Breast epithelium (tissue), 4 donors: ENCODE measurements at regions not wholly inside any gene's neighbourhood (a gene's known extent, or its start where the extent isn't known, plus 50 kb on each side); places are given as distances from the start of the nearest gene placed in this dataset.
"Not testable (repeated sequence)": the region's sequence is repeated elsewhere in the genome, so short reads cannot be mapped to it uniquely, and the experiment has no call there.

Experiments
- DNase-seq, 2 donors: peaks; one replicate each; pipeline ENCODE4 v3.0.0-alpha.2; 2019; ENCODE audit warnings: low spot score in 2 of 2
- H3K27ac ChIP-seq, 2 donors: fragments of 200-600 bp; sonication (generic) in 1 of 2; one replicate each; pipeline ENCODE4 v1.5.1; 2016 to 2019; ENCODE audit warnings: mild to moderate bottlenecking in 1 of 2
- H3K27me3 ChIP-seq, 2 donors: fragments of 200-600 bp; sonication (generic) in 1 of 2; one replicate each; pipeline versions ENCODE4 v1.5.1 to v1.6.0; 2017 to 2019; ENCODE audit warnings: control low read depth in 1 of 2, mild to moderate bottlenecking in 1 of 2
- H3K36me3 ChIP-seq: fragments of 200-600 bp; one replicate; pipeline ENCODE4 v1.5.1; 2019
- H3K4me1 ChIP-seq, 2 donors: fragments of 200-600 bp; sonication (generic); one replicate each; pipeline ENCODE4 v1.5.1; 2016 to 2019; ENCODE audit warnings: control low read depth in 1 of 2
- H3K4me3 ChIP-seq, 3 donors: fragments of 200-600 bp; sonication (generic); 1 replicate in 2 of 3; 2 replicates in 1 of 3; pipeline ENCODE4 v1.5.1; 2016 to 2019; ENCODE audit warnings: mild to moderate bottlenecking in 3 of 3, moderate library complexity in 2 of 3
- H3K9me3 ChIP-seq, 2 donors: fragments of 200-600 bp; sonication (generic) in 1 of 2; one replicate each; pipeline ENCODE4 v1.5.1; 2016 to 2019; ENCODE audit warnings: control low read depth in 1 of 2
- CTCF ChIP-seq, 3 donors: fragments of 450-650 bp; IDR thresholded peaks; one replicate each; pipeline ENCODE4 v1.5.1; 2016 to 2017; ENCODE audit warnings: antibody characterized with exemption in 3 of 3, mild to moderate bottlenecking in 3 of 3, moderate library complexity in 3 of 3
- POLR2A ChIP-seq: fragments of 450-650 bp; IDR thresholded peaks from one replicate; pipeline ENCODE4 v1.6.1; 2016; ENCODE audit warnings: antibody characterized with exemption, mild to moderate bottlenecking, moderate library complexity
- POLR2AphosphoS5 ChIP-seq, 3 donors: sonication (generic); formaldehyde crosslinking; IDR thresholded peaks; one replicate each; pipeline ENCODE4 v1.6.1; 2017; ENCODE audit warnings: antibody characterized with exemption in 3 of 3
- intact Hi-C: fragments of 100-400 bp; cut with DNase I; formaldehyde crosslinking; loops from one replicate; pipeline ENCODE4 v1.15.1; 2023; ENCODE audit warnings: low total_unique reads

- Histone ChIP-seq H3K4me1 (no peaks in the 10 kb centered on the region), H3K9me3 (no peaks in the 10 kb centered on the region), H3K27me3 (no peaks in the 10 kb centered on the region), H3K27ac (no peak overlapping the region), H3K4me3 (no peak overlapping the region), H3K36me3 (no peaks in the 10 kb centered on the region)
- intact Hi-C loops: no loop called here
- DNase-seq: no peak
- TF ChIP-seq POLR2A (no peak), POLR2AphosphoS5 (IDR thresholded peaks at IDR 0.05) (no peak), CTCF (IDR thresholded peaks at IDR 0.05) (no peak)
Measured at GRCh38 chr13:94849254-94849653, 136.9 kb upstream of the SOX21 start.

GRCh38 chr13:94842901-94843300 lies 130.6 kb upstream of the SOX21 start:
- H3K27ac ChIP-seq: no peak overlapping the region
- no peaks in the 10 kb centered on the region for H3K27me3 ChIP-seq
- no peaks in the 10 kb centered on the region for H3K4me1 ChIP-seq
- DNase-seq: no peak
- H3K9me3 ChIP-seq: no peaks in the 10 kb centered on the region
- intact Hi-C loops: no loop called here
- no peak for TF ChIP-seq POLR2A
- TF ChIP-seq POLR2AphosphoS5 (IDR thresholded peaks at IDR 0.05): no peak
- TF ChIP-seq CTCF (IDR thresholded peaks at IDR 0.05): no peak
- no peaks in the 10 kb centered on the region for H3K36me3 ChIP-seq
- H3K4me3 ChIP-seq: no peak overlapping the region

GRCh38 chr13:94837056-94837455 lies 124.7 kb upstream of the SOX21 start:
- H3K27ac ChIP-seq, DNase-seq, H3K4me1 ChIP-seq, H3K9me3 ChIP-seq, H3K36me3 ChIP-seq, intact Hi-C loops, H3K4me3 ChIP-seq, H3K27me3 ChIP-seq: not testable (repeated sequence)

GRCh38 chr13:94829837-94830365 lies 117.6 kb upstream of the SOX21 start:
- H3K4me3 ChIP-seq: no peak overlapping the region
- H3K9me3 ChIP-seq: no peaks in the 10 kb centered on the region
- no peak for DNase-seq
- no peaks in the 10 kb centered on the region for H3K36me3 ChIP-seq
- no peak overlapping the region for H3K27ac ChIP-seq
- H3K4me1 ChIP-seq: no peaks in the 10 kb centered on the region
- intact Hi-C loops: no loop called here
- no peaks in the 10 kb centered on the region for H3K27me3 ChIP-seq
- TF ChIP-seq POLR2A: no peak
- no peak for TF ChIP-seq POLR2AphosphoS5 (IDR thresholded peaks at IDR 0.05)
- TF ChIP-seq CTCF (IDR thresholded peaks at IDR 0.05): no peak

GRCh38 chr13:94829185-94829836 lies 117.0 kb upstream of the SOX21 start:
- intact Hi-C loops: no loop called here
- Histone ChIP-seq H3K9me3 (no peaks in the 10 kb centered on the region), H3K4me1 (no peaks in the 10 kb centered on the region), H3K4me3 (no peak overlapping the region), H3K27ac (no peak overlapping the region), H3K36me3 (no peaks in the 10 kb centered on the region), H3K27me3 (no peaks in the 10 kb centered on the region)
- no peak for DNase-seq
- TF ChIP-seq POLR2AphosphoS5 (IDR thresholded peaks at IDR 0.05) (no peak), POLR2A (no peak), CTCF (IDR thresholded peaks at IDR 0.05) (no peak)
